GM23248 (cell line): ENCODE measurements at regions not wholly inside any gene's neighbourhood (a gene's known extent, or its start where the extent isn't known, plus 50 kb on each side); places are given as distances from the start of the nearest gene placed in this dataset.

Experiments
- EZH2 ChIP-seq: fragments of 200-600 bp; sonication (generic); IDR thresholded peaks from 2 replicates; pipeline ENCODE4 v1.6.1; 2018; ENCODE audit warnings: antibody characterized with exemption, mild to moderate bottlenecking; ENCODE audit not compliant: insufficient read depth, poor library complexity, severe bottlenecking
- EZH2phosphoT487 ChIP-seq: fragments of 200-600 bp; sonication (generic); IDR thresholded peaks from 2 replicates; pipeline ENCODE4 v1.6.1; 2018; ENCODE audit warnings: antibody characterized with exemption, moderate library complexity, mild to moderate bottlenecking, low read depth; ENCODE audit not compliant: insufficient read depth

- no peak for TF ChIP-seq EZH2
- no peak for TF ChIP-seq EZH2phosphoT487
Observed at GRCh38 chr3:96538186-96538585, 276.2 kb upstream of the EPHA6 start.
